Trophoblast cell (in vitro differentiated cells and primary cell): ENCODE measurements at regions not wholly inside any gene's neighbourhood (a gene's known extent, or its start where the extent isn't known, plus 50 kb on each side); places are given as distances from the start of the nearest gene placed in this dataset.

ENCODE experiments used
- DNase-seq, 2 donors: peaks; one replicate each; pipeline ENCODE4 v3.0.0-alpha.2; 2016
- H2AFZ ChIP-seq: 2 replicates; pipeline ENCODE4 v1.6.1; 2013; ENCODE audit warnings: low read length, moderate library complexity, mild to moderate bottlenecking; ENCODE audit not compliant: insufficient read depth, poor library complexity
- H2AK5ac ChIP-seq: 2 replicates; pipeline ENCODE4 v1.6.1; 2013; ENCODE audit warnings: mild to moderate bottlenecking, low read length
- H2BK120ac ChIP-seq: 2 replicates; pipeline ENCODE4 v1.6.1; 2013; ENCODE audit warnings: low read length, mild to moderate bottlenecking, moderate library complexity; ENCODE audit not compliant: insufficient read depth, poor library complexity
- H2BK12ac ChIP-seq: 2 replicates; pipeline ENCODE4 v1.6.1; 2013; ENCODE audit warnings: mild to moderate bottlenecking, low read length, moderate library complexity
- H2BK5ac ChIP-seq: 2 replicates; pipeline ENCODE4 v1.6.1; 2013; ENCODE audit warnings: low read length, low read depth, moderate library complexity, mild to moderate bottlenecking; ENCODE audit not compliant: poor library complexity
- H3K14ac ChIP-seq: 2 replicates; pipeline ENCODE4 v1.6.1; 2013; ENCODE audit warnings: mild to moderate bottlenecking, low read length
- H3K18ac ChIP-seq: 2 replicates; pipeline ENCODE4 v1.6.1; 2013; ENCODE audit warnings: mild to moderate bottlenecking, low read length
- H3K23ac ChIP-seq: 2 replicates; pipeline ENCODE4 v1.6.1; 2013; ENCODE audit warnings: low read length
- H3K27ac ChIP-seq: 2 replicates; pipeline ENCODE4 v1.5.1; 2013; ENCODE audit warnings: low read depth, mild to moderate bottlenecking, inconsistent platforms, low read length, moderate library complexity
- H3K27me3 ChIP-seq: 2 replicates; pipeline ENCODE4 v1.6.1; 2013; ENCODE audit warnings: inconsistent platforms, mild to moderate bottlenecking, low read length, moderate library complexity; ENCODE audit not compliant: insufficient read depth
- H3K36me3 ChIP-seq, 2 experiments: 1 replicate in 1 of 2; 2 replicates in 1 of 2; pipeline ENCODE4 v1.6.1; 2013; ENCODE audit warnings: low read length in 2 of 2, mild to moderate bottlenecking in 2 of 2, moderate library complexity in 1 of 2; ENCODE audit not compliant: insufficient read depth in 2 of 2, control insufficient read depth in 1 of 2
- H3K4ac ChIP-seq: 2 replicates; pipeline ENCODE4 v1.6.1; 2013; ENCODE audit warnings: low read depth, mild to moderate bottlenecking, low read length, moderate library complexity
- H3K4me1 ChIP-seq, 2 experiments: 1 replicate in 1 of 2; 2 replicates in 1 of 2; pipeline ENCODE4 v1.6.1; 2013; ENCODE audit warnings: low read length in 2 of 2, mild to moderate bottlenecking in 2 of 2, moderate library complexity in 1 of 2; ENCODE audit not compliant: insufficient read depth in 2 of 2, control insufficient read depth in 1 of 2
- H3K4me2 ChIP-seq: 2 replicates; pipeline ENCODE4 v1.6.1; 2013; ENCODE audit warnings: inconsistent platforms, mild to moderate bottlenecking, low read length, moderate library complexity
- H3K4me3 ChIP-seq: 2 replicates; pipeline ENCODE4 v1.5.1; 2013; ENCODE audit warnings: mild to moderate bottlenecking, low read depth, low read length, inconsistent platforms
- H3K79me1 ChIP-seq: one replicate; pipeline ENCODE4 v1.6.1; 2013; ENCODE audit warnings: low read length
- H3K79me2 ChIP-seq: 2 replicates; pipeline ENCODE4 v1.6.1; 2013; ENCODE audit warnings: low read length, mild to moderate bottlenecking; ENCODE audit not compliant: control insufficient read depth, insufficient read depth, poor library complexity
- H3K9ac ChIP-seq: 2 replicates; pipeline ENCODE4 v1.6.1; 2013; ENCODE audit warnings: mild to moderate bottlenecking, low read length
- H3K9me3 ChIP-seq: 2 replicates; pipeline ENCODE4 v1.6.1; 2013; ENCODE audit warnings: low read depth, mild to moderate bottlenecking, control low read depth, inconsistent platforms, low read length; ENCODE audit not compliant: insufficient read depth
- H4K12ac ChIP-seq: 2 replicates; pipeline ENCODE4 v1.6.1; 2013; ENCODE audit warnings: low read depth, mild to moderate bottlenecking, low read length, moderate library complexity
- H4K8ac ChIP-seq: 2 replicates; pipeline ENCODE4 v1.6.1; 2013; ENCODE audit warnings: low read depth, mild to moderate bottlenecking, low read length, moderate library complexity
- H4K91ac ChIP-seq: one replicate; pipeline ENCODE4 v1.6.1; 2013; ENCODE audit warnings: low read depth, mild to moderate bottlenecking, low read length, moderate library complexity
- WGBS: extraction: QIAGEN DNeasy Blood & Tissue Kit; methylation state at CpG from one replicate; pipeline ENCODE4 v1.1.7; 2013; ENCODE audit warnings: missing lambda C conversion rate; ENCODE audit not compliant: insufficient read length, insufficient coverage; ENCODE audit errors: extremely low coverage; 5-methylcytosine and 5-hydroxymethylcytosine counted together

DNA sequence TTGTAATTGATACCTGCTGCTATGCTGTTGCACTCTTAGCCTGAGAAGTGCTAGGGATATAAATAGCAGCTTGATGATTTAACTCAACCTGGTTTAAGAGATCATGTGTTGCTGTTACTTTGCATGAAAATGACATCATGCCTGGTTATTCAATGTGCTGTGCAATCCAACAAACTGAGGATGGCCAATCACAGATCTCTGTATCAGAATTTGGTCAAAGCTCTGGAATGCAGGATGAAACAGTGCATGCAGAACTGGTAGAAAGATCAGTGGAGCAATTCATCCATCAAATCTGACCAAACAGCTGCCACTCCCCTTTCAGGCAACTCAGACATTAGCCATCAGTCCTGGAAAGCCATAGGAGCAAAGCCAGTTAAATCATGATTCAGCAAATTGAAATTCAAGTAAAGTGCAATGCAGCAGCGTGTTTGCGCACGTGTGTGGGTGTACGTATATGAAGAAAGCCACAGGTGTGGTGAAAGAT is 160.3 kb upstream of the RASGEF1B start:
- Histone ChIP-seq H4K91ac (no peak overlapping the region), H4K12ac (no peak overlapping the region), H3K79me1 (no peaks in the 10 kb centered on the region), H2BK120ac (no peak overlapping the region), H3K4ac (no peak overlapping the region), H3K14ac (no peak overlapping the region), H3K27ac (no peak overlapping the region), H2BK12ac (no peak overlapping the region), H3K36me3 (no peaks in the 10 kb centered on the region), H3K27me3 (no peaks in the 10 kb centered on the region), H3K4me2 (no peak overlapping the region), H4K8ac (no peak overlapping the region), H3K79me2 (no peaks in the 10 kb centered on the region), H3K18ac (no peak overlapping the region), H3K4me3 (no peak overlapping the region), H2AFZ (no peak overlapping the region), H3K9me3 (no peaks in the 10 kb centered on the region), H2AK5ac (no peak overlapping the region), H3K9ac (no peak overlapping the region), H3K4me1 (peaks cover 0 to 3% of the 10 kb centered on the region in 2 experiments), H3K23ac (no peak overlapping the region), H2BK5ac (no peak overlapping the region)
- DNase-seq: peak in 1 of 2 donors; percentile 11
- no CpG with 5 or more reads among the region's 4 CpGs for WGBS

DNA sequence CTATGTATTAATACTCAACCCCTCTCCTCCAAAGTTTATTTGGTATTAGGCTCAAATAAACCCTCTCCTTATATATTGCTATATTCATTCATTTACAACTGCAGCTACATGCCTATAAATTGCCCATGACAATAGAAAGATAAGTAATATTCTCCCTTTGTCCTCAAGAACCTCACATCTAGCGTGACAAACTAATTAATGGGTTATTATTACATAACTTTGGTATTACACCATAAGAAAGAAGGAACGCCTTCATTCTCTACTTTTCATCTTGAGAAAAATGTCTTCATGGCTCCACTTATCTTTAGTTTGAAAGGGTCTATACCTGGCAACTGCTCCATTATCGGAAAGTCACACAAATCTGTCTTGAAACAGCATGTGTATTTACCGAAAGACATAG is 157.7 kb upstream of the RASGEF1B start:
- DNase-seq: no peak
- H3K27ac ChIP-seq: no peak overlapping the region
- H2BK5ac ChIP-seq: no peak overlapping the region
- H4K8ac ChIP-seq: no peak overlapping the region
- H3K9ac ChIP-seq: no peak overlapping the region
- H3K18ac ChIP-seq: no peak overlapping the region
- no peak overlapping the region for H2AFZ ChIP-seq
- no peak overlapping the region for H4K12ac ChIP-seq
- no peaks in the 10 kb centered on the region for H3K27me3 ChIP-seq
- no peak overlapping the region for H3K4me2 ChIP-seq
- H3K9me3 ChIP-seq: no peaks in the 10 kb centered on the region
- H3K4me3 ChIP-seq: no peak overlapping the region
- H2AK5ac ChIP-seq: no peak overlapping the region
- H3K4me1 ChIP-seq: peaks cover 0 to 3% of the 10 kb centered on the region in 2 experiments
- H3K14ac ChIP-seq: no peak overlapping the region
- H4K91ac ChIP-seq: no peak overlapping the region
- no peaks in the 10 kb centered on the region for H3K79me1 ChIP-seq
- H3K36me3 ChIP-seq: no peaks in the 10 kb centered on the region
- no peaks in the 10 kb centered on the region for H3K79me2 ChIP-seq
- no peak overlapping the region for H2BK120ac ChIP-seq
- no peak overlapping the region for H2BK12ac ChIP-seq
- no peak overlapping the region for H3K4ac ChIP-seq
- no CpG with 5 or more reads among the region's 4 CpGs for WGBS
- no peak overlapping the region for H3K23ac ChIP-seq

DNA sequence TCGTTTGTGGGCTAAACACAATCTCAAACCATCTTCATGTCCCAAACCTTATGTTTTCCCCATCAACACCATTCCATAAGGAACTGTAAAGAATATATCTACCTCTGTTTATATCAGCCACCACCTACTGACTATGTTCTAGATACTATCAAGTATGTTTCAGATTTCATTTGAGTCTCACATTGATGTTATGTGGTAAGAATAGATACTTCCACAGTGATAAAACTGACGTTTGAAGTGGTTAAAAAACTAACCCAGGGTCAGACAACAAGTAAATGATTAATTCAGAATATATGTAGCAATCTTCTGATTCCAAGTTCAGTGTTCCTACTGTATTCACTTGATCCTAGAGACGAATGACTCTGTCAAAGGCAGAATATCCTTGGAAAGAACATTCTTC is 156.8 kb upstream of the RASGEF1B start:
- peak in 1 of 2 donors; percentile 62 for DNase-seq
- no peak overlapping the region for H2BK12ac ChIP-seq
- no peak overlapping the region for H3K4me2 ChIP-seq
- WGBS: no CpG with 5 or more reads among the region's 3 CpGs
- H4K12ac ChIP-seq: no peak overlapping the region
- H3K79me2 ChIP-seq: no peaks in the 10 kb centered on the region
- H2BK120ac ChIP-seq: no peak overlapping the region
- no peak overlapping the region for H2AFZ ChIP-seq
- H3K23ac ChIP-seq: no peak overlapping the region
- no peak overlapping the region for H3K4me3 ChIP-seq
- no peak overlapping the region for H3K14ac ChIP-seq
- H2BK5ac ChIP-seq: no peak overlapping the region
- no peak overlapping the region for H3K4ac ChIP-seq
- H2AK5ac ChIP-seq: no peak overlapping the region
- peaks cover 0 to 3% of the 10 kb centered on the region in 2 experiments for H3K4me1 ChIP-seq
- H3K27ac ChIP-seq: no peak overlapping the region
- no peak overlapping the region for H4K8ac ChIP-seq
- H3K36me3 ChIP-seq: no peaks in the 10 kb centered on the region
- H4K91ac ChIP-seq: no peak overlapping the region
- H3K9ac ChIP-seq: no peak overlapping the region
- no peaks in the 10 kb centered on the region for H3K27me3 ChIP-seq
- H3K9me3 ChIP-seq: no peaks in the 10 kb centered on the region
- H3K18ac ChIP-seq: no peak overlapping the region
- no peaks in the 10 kb centered on the region for H3K79me1 ChIP-seq

DNA sequence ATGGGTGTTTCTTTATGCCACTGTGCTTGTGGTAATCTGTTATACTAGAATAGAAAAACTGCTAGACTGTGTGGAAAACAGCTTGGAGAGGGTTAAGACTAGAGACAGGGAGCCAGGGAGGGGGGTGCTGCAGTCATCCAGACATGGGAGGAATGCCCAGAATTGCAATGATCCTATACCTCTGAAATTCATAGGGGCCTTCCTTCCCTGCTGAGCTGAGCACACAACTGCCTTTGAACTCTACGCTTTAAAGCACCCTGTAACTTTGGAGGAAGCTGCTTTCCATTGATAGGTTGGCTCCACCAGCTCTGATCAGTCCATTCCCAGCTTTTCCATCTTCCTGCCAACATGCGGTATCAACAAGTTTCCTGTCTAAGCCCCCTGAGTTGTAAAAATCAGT is 155.9 kb upstream of the RASGEF1B start:
- no peak overlapping the region for H2BK5ac ChIP-seq
- no peak overlapping the region for H4K91ac ChIP-seq
- H3K27ac ChIP-seq: no peak overlapping the region
- no peak overlapping the region for H2BK120ac ChIP-seq
- no peak overlapping the region for H4K12ac ChIP-seq
- peaks cover 0 to 3% of the 10 kb centered on the region in 2 experiments for H3K4me1 ChIP-seq
- DNase-seq: peak; percentile 49 to 71
- WGBS: no CpG with 5 or more reads among the region's 2 CpGs
- H3K4ac ChIP-seq: no peak overlapping the region
- no peaks in the 10 kb centered on the region for H3K9me3 ChIP-seq
- H3K27me3 ChIP-seq: no peaks in the 10 kb centered on the region
- no peak overlapping the region for H2AK5ac ChIP-seq
- H3K23ac ChIP-seq: no peak overlapping the region
- H2BK12ac ChIP-seq: no peak overlapping the region
- no peak overlapping the region for H3K9ac ChIP-seq
- H3K36me3 ChIP-seq: no peaks in the 10 kb centered on the region
- no peak overlapping the region for H4K8ac ChIP-seq
- no peak overlapping the region for H3K4me3 ChIP-seq
- H3K4me2 ChIP-seq: no peak overlapping the region
- no peaks in the 10 kb centered on the region for H3K79me1 ChIP-seq
- no peak overlapping the region for H2AFZ ChIP-seq
- no peaks in the 10 kb centered on the region for H3K79me2 ChIP-seq
- H3K18ac ChIP-seq: no peak overlapping the region
- H3K14ac ChIP-seq: no peak overlapping the region
